ENCODE measurements at regions not wholly inside any gene's neighbourhood (a gene's known extent, or its start where the extent isn't known, plus 50 kb on each side); places are given as distances from the start of the nearest gene placed in this dataset.

- TF ChIP-seq CTCF (IDR thresholded peaks at IDR 0.05; ENCODE audit: low read length) (no peak), EZH2 (optimal IDR thresholded peaks at IDR 0.05; ENCODE audit: low read depth, low read length) (no peak)
Measured at GRCh38 chr9:81526587-81526986, 162.8 kb downstream of the TLE1 start.
